HG03565 (cell line): ENCODE measurements at regions not wholly inside any gene's neighbourhood (a gene's known extent, or its start where the extent isn't known, plus 50 kb on each side); places are given as distances from the start of the nearest gene placed in this dataset.

Experiments
- ATAC-seq: cut with Tn5 transposase; IDR thresholded peaks from one replicate; pipeline ENCODE4 v1.9.1; 2021; ENCODE audit warnings: mild to moderate bottlenecking, moderate library complexity; ENCODE audit not compliant: unreplicated experiment

GRCh38 chr6:51365566-51365965, 546.9 kb downstream of the TFAP2B start:
- ATAC-seq, result no peak

DNA sequence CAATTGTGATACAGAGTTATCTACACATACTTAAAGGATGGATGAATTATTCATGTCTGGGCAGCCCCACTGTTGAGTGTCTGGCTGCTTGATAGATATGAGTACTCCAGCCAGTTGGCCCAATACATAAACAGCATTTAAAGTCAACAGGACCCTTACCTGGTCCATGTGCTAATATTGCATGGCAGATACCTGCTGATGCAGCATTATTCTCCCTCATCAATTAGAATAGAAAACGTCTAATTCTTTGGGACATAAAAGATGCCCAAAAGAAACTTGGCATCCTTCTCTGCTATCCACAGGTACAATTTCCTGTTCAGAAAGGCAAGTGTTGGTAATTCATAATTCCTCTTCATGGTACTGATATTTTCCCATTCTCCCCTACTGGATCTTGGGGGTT, 550.8 kb downstream of the TFAP2B start:
- no peak for ATAC-seq

GRCh38 chr6:51382847-51383246, 564.2 kb downstream of the TFAP2B start:
- ATAC-seq, result no peak

DNA sequence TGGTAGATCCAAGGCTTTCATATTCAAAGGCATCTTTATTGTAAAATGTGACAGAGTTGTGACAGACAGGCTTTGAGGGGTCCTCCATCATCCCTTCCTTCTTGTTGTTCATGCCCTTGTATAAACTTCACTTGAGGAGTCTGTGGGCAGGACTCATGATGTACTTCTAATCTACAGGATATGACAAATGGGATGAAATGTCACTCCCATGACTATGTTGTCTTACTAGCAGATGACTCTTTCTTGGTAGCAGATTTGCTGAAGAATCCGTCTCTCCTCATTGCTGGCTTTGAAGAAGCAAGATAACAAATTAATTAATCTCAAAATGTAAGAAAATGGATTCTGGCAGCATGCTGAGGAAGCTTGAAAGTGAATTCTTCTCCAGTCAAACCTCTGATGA, 566.1 kb downstream of the TFAP2B start:
- ATAC-seq, result no peak

DNA sequence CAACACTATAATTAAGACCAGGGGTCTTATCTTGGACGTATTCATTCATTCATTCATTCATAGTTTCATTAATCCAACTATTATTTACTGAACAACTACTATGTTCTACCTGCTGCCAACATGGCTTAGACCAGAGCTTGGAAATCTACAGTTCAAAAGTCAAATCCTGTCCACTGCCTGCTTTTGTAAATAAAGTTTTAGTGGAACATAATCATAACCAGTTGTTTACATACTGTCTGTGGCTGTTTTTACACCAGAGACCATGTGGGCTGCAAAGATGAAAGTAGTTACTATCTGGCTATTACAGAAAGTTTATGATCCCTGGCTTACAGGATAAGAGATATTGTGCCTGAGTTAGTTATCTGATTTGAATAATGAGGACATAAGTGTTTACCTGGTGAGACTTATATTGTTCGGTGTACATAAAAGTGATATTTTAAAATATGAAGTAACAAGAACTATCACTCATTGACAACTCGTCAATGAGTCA, 567.7 kb downstream of the TFAP2B start:
- no peak for ATAC-seq

DNA sequence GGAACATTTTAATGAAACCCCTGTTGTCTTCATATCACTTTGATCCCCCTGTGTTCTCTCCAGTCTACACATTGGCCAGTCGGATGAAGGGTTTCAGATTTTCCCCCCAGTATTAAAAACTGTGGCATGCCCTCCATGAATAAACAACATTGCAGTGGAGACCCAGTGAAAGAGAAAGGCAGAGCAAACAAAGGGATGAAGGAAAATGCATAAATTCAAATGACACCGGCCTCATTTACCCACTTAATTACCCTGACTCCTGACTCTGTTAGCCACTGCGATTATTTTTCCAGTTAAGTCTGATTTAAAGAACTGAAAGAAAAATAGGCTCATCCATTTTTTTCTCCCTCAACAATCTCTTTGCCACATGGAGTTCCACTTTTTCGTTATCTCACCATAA, 569.2 kb downstream of the TFAP2B start:
- no peak for ATAC-seq

GRCh38 chr6:51394061-51394460, 575.4 kb downstream of the TFAP2B start:
- ATAC-seq, result no peak

GRCh38 chr6:51396583-51396982, 577.9 kb downstream of the TFAP2B start:
- ATAC-seq, result no peak

- ATAC-seq, result no peak
Observed at GRCh38 chr6:51398064-51398705, 579.5 kb downstream of the TFAP2B start.

DNA sequence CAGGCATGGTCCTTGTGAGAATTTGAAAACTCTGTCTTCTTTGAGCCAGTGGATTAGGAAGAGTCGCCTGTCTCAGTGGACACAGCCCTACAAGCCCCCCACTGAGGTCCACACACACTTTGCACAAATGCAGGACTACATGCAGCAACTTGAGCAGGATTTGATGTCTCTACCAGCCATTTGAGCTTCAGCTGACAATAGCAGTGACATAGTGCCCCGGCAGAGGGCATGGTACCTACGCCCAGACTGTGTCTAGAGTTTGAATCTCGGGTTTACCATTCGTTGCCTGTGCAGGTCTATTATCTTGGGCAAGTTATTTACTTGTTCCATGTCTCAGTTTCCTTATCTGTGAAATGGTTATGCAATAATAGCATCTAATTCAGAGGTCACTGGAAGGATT, 580.1 kb downstream of the TFAP2B start:
- ATAC-seq, result no peak

DNA sequence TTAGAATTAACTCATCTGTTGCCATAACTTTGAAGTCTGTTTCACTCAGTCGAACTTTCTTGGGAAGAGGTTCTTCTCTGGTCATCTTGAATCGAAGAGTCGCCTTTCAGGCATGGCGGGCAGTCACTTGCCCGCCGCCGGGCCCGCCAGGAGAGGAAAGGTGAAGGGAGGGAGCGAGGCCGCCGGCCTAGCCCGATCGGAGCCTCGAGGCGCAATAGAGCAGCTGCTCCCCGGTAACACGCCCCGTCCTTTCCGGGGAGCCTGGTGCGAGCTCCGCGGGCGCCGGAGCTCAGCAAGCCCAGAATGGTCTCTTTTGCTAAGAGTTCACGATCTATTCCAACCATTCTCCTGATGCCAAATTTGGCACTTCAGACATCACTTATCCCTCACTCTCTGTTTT, 591.8 kb downstream of the TFAP2B start:
- ATAC-seq, result no peak

DNA sequence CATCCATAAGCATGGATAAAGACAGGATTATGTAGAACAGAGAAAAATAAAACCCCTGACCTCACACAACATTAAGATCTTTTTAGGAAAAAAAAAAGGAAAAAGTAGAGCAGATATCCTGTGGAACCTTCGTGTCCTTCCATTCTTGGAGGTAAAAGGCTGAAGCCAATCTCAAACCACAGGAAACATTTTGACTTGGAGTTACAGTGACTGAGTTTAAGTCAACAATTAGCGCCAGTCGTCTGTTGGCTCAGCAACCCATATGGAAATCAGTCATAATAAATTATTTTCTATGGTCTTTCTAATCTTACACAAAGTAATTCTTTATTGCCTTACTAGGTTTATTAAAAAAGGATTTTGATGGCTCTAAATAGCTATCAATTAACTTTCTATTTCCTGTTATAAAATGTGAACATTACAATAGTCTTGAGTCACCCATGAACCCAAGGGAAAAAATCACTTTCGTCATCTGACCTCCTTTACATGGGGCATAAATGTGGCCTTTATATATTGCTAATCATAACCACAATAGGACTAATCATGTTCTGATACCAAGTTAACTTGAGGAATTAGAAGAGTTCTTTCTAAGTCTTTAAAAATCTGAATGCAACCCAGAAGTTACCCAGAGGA, 592.9 kb downstream of the TFAP2B start:
- ATAC-seq, result no peak

GRCh38 chr6:51414361-51414760, 595.7 kb downstream of the TFAP2B start:
- no peak for ATAC-seq

GRCh38 chr6:51415501-51415900, 596.8 kb downstream of the TFAP2B start:
- no peak for ATAC-seq

DNA sequence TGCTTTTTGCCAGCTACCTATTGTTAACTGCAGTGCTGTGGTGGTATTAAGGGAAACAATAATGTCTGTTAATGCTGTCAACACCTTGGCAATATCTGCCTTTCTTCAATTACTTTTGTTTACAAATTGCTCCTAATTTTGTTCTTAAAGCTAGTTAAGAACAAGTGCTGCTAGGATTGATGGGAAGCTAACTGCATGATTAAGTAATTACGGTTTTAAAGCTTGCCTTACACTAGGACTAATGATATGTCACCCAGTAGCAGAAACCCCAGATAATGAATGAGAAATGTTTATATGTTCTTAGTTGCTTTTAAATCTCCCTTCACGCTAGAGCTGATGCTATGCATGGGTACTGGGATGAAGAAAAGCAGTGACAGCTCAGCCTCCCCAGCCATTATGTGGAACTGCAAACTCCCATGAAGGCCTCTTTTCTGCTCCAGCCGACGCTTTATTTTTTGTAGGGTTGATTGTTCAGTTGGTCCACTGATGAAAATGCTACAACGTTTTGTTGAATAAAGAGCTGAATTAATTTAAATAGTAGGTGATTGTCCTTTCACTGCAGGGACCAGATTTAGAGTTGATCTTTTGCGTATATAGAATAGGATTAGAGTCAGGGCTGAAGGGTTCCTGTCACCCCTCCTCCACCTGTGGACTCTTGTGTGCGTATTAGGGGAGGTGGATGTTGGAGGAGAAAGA, 610.5 kb downstream of the TFAP2B start:
- ATAC-seq, result no peak

DNA sequence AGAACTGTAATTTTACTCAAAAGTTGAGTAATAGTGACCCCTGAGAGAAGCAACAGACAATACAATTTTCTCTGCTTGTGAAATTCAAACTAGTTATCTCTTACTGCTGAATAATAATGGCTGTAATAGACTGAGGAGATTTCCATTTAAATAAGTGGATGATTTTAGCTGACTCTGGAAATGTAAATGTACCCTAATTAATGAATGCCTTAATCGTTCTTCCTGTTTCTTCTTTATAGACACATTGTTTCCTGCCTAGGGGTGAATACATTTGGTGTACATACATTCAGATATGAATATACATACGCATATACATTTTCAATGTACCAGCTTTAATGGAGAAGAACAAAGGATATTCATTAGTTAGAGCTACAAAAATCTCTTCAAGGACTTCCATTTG, 611.9 kb downstream of the TFAP2B start:
- ATAC-seq, result no peak

GRCh38 chr6:51432481-51432880, 613.8 kb downstream of the TFAP2B start:
- ATAC-seq, result no peak

DNA sequence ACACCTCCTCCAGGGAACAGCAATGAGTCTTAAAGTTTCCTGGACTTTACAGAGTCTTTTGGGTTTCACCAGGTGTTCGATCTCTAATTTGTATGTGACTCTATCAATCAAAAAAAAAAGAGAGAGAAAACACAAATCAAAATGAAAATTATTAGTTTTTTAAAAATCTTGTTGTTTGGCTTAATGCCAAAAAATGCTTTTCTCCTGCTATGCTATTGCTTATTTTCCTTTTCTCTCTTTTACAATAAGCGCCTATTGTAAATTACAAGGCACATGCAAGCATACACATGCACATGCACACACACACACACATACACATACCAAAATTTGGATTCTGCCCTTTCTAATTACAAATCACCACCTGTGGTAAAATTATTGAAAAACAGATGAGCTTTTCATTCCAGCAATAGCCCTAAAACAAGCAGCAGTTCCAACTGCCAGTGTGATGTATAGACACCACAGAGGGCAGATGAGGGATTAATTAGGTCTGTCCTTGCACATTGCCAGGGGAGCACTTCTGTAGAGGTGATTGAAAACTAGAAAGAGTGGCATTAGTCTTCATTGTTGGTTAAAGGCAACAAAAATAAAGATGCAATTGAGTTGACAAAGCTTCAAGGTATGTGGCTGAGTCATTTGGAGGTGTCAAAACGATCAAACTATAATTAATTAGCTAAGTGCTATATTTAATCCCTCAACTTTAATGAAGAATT, 631.7 kb downstream of the TFAP2B start:
- ATAC-seq, result no peak

DNA sequence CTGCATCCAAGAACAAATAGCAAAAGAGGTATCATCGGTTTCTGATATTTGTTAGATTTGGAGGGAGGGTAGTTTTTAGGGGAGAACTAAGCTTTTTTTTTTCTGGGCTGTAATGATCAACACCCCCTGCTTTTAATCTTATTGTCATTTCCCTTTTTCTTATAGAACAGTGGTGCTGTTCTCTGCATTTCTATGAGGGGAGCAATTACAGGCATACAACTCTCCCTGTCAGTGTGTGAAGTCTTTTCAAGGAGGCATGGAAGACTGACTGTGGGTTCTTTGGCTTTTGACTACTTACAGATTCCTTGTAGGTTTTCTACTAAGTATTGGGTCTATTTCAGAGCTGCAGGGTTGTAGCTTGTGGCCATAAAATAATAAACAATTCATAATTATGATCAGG, 632.3 kb downstream of the TFAP2B start:
- no peak for ATAC-seq

- ATAC-seq, result no peak
Observed at GRCh38 chr6:51456282-51456681, 631.1 kb downstream of the PKHD1 start.

- peak; percentile 96 for ATAC-seq
Observed at GRCh38 chr6:51459958-51460357, 627.5 kb downstream of the PKHD1 start.

GRCh38 chr6:51462896-51463295, 624.5 kb downstream of the PKHD1 start:
- no peak for ATAC-seq
